HG03108 (cell line): ENCODE measurements at regions not wholly inside any gene's neighbourhood (a gene's known extent, or its start where the extent isn't known, plus 50 kb on each side); places are given as distances from the start of the nearest gene placed in this dataset.

ENCODE experiments used
- ATAC-seq: cut with Tn5 transposase; IDR thresholded peaks from one replicate; pipeline ENCODE4 v1.9.1; 2021; ENCODE audit warnings: moderate library complexity; ENCODE audit not compliant: unreplicated experiment

GRCh38 chr2:5119046-5119445 lies 573.1 kb upstream of the SOX11 start:
- ATAC-seq = no peak

- ATAC-seq = no peak
These were observed 571.1 kb upstream of the SOX11 start for GRCh38 chr2:5121121-5121520.

DNA sequence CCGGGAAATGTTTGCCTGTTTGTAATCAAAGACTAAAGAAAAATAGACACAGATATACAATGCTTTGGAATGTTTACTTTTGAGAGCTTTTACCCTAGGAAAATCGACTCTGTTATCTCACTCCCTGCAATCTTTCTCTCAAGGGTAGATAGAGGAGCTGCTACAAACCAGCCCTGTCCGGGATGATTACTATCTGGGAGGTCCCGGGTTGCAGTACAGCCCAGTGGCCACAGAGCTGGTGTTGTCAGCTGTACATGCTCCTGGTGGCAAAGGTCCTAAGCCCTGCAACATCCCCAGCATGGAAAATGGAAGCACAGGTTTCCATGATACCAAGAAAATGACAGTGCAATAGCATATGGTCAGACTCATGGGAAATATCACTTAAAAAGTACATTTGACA lies 570.5 kb upstream of the SOX11 start:
- no peak for ATAC-seq

GRCh38 chr2:5123582-5124196 lies 568.5 kb upstream of the SOX11 start:
- no peak for ATAC-seq

DNA sequence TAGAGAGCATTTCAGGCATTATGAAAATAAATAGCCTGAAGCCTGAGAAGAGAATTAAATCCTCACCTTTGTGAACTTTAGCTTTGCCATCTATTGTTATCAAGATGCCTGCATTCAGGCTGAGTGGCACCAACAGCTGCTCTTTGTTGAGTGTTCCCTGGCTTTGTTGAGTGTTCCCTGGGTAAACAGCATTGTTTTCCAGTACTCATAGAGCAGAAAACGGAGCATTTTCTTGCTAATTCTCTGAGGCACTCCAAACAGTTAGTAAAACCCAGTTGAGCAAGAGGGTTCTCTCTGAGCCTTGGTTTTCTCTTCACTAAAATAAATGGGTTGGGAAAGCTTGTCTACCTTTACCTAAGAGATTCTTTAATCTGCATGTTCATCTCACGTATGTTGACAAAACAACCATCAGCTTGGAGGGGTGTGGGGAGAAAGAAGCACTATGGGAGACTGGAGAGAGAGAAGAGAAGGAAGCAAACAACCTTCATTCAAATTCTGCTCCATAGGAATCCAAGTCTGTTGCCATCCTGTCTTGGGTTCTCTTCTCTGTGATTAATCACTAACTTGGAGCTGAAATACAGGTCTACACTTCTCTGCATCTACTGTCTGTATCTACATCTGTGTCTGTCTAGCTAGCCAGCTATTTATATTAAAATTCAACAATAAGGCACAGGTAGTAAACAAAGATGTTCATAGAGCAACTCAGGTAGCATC lies 567.0 kb upstream of the SOX11 start:
- no peak for ATAC-seq

GRCh38 chr2:5132281-5132680 lies 559.9 kb upstream of the SOX11 start:
- ATAC-seq = no peak

DNA sequence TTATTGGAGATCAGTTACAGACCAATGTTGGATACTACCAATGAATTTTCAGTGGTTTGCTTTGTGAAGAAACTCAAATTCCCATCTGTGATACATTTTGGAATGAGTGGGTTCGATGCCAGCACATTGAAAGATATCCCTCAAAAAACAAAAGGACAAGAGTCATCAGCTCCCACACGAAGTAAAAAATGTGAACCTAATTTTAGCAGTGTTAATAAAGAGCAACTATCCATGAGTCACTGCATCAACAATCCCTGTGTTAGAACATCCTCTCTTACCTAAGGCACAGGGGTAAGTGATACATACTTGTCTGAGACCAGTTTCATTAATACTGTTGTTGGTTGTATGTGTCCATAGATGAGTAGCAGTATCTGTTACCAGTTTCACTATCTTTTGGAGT lies 551.8 kb upstream of the SOX11 start:
- ATAC-seq = no peak

- no peak for ATAC-seq
These were observed 548.0 kb upstream of the SOX11 start for GRCh38 chr2:5144159-5144558.

DNA sequence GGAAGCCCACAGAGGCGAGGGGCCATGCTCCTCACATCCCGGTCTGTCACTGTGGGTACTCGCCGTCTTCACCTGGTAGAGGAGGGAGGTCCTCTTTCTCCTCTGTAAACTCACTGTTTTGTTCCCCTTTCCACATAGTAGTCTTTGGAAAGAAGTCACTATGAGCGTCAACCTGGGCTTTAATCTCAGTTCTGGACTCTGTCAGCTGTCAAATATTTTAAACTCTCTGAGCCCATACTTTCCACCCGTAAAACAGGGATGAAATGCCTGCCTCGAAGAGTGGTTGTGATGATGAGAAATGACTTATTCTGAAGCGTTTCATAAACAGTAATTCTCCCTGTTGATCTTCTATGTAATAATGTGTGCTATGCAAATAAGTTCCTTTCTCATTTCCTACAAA lies 547.1 kb upstream of the SOX11 start:
- ATAC-seq = no peak

GRCh38 chr2:5145801-5146200 lies 546.4 kb upstream of the SOX11 start:
- no peak for ATAC-seq

DNA sequence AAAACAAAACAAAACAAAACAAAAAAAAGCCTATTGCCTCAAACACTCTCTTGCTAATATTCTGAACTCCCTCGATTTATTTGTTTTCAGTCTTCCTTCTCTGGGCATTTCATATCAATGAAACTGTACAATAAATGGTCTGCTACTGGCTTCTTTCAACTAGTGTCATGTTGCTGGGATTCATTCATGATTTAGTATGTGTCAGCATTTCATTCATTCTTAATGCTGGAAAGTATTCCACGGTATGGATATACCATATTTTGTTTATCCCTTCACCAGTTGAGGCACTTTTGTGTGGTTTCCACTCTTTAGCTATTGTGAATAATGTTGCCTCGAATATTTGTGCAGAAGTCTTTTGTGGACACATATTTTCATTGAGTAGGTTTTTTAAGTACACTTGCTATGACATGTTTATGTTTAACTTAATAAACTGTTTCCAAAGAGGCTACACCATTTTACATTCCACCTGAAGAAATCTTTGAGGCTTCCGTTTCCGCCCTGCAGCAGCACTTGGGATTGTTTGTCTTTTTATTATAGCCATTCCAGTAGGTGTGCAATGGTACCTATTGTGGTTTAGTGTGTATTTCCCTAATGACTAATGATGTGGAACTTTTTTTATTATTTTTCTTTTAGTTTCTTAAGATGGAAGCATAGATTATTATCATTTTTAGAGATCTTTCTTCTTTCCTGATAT lies 543.6 kb upstream of the SOX11 start:
- ATAC-seq = no peak

GRCh38 chr2:5150871-5151270 lies 541.3 kb upstream of the SOX11 start:
- ATAC-seq = no peak

DNA sequence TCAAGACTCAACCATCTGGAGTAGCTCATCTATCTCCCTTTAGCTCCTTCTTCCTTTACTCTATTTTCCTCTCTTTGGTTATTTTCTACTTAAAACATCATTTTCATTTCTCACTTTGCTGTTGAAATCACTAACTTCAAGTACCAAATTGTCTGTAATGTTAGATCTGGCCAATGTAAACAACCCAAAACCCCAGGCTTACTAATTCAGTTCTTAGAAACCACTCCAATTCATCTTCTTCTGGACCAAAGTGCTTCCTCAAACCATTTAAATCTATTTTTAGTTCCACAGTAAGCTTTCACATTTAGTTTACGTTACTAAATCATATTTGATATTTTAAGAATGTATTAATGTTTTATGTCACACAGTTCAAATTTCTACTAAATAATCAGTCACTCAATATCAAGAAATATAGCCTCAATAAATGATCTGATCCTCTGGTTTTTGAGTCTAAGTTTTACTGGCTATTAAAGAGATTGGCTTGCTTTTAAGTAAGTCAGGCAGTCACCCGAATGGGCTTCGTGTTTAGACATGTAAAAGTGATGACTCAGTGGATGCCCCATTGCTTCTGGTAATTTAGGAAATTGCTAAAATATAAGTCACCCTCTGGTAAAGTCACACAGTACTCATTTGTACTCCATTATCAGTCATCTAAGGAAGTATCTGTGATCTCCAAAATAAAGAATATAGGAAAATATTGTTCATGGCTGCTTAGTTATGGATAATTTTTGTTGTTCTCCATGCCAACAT lies 527.2 kb upstream of the SOX11 start:
- no peak for ATAC-seq

DNA sequence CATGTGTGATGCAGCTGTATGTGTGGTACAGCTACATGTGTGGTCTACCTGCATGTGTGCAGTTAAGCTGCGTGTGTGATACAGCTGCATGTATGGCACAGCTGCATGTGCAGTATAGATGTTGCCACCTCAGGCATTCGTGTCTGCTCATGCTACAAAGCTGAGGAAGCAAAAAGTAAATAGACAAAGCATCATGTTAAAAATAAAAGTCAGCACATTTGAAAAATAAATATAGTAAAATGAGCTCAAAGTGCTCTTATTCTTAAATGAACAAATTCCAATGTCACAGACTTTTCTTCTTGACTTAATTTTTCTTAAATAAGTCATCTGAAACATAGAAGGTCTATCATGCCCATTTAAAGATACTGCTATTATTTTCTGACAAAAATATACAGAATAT lies 519.3 kb upstream of the SOX11 start:
- no peak for ATAC-seq

- no peak for ATAC-seq
These were observed 518.2 kb upstream of the SOX11 start for GRCh38 chr2:5173876-5174535.

DNA sequence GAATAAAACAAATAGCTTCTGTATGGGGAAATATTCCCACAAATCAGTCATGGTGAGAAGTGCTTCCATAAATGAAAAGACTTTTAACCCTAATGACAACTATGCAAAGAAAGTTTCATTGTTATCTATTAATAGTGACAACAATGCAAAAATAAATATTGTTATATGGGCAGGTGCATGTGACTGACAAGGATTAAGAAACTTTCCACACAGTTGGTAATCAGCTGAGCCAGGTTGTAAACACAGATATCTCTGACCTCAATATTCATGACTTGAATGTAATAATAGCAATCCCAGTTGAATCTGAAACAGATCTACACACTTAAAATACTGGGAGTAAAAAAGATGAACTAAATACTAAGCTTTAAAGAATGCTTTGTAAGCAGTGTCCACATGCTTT lies 517.0 kb upstream of the SOX11 start:
- ATAC-seq = no peak

- no peak for ATAC-seq
These were observed 515.4 kb upstream of the SOX11 start for GRCh38 chr2:5176764-5177163.

DNA sequence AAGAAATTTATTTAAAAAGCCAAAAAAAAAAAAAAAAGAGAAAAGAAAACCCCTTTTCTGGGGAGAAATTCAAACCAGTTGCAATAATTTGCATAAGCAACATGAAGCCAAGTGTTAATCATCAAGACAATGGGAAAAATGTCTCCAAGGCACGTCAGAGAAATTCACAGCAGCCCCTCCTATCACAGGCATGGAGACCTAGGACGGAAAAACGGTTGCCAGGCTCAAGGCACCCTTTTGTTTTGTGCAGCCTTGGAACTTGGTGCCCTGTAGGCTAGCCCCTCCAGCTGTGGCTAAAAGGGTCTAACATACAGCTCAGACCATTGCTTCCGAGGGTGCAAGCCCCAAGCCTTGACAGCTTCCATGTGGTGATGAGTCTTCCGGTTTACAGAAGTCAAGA lies 509.2 kb upstream of the SOX11 start:
- ATAC-seq = no peak

DNA sequence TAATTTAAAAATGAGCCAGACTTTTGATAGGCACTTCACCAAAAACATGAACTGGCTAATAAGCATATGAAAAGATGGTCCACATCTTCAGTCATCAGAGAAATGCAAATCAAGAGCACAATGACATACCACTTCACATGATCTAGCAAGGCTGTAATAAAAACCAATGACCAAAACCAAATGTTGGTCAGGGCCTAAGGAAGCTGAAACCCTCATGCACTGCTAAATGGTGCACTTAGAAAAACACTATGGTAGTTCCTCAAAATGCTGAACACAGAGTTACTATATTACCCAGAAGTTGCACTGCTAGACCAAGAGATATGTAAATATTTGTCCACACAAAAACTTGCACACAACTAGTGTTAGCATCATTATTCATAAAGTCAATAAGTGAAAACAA lies 504.9 kb upstream of the SOX11 start:
- ATAC-seq = no peak

GRCh38 chr2:5188636-5189035 lies 503.5 kb upstream of the SOX11 start:
- no peak for ATAC-seq

DNA sequence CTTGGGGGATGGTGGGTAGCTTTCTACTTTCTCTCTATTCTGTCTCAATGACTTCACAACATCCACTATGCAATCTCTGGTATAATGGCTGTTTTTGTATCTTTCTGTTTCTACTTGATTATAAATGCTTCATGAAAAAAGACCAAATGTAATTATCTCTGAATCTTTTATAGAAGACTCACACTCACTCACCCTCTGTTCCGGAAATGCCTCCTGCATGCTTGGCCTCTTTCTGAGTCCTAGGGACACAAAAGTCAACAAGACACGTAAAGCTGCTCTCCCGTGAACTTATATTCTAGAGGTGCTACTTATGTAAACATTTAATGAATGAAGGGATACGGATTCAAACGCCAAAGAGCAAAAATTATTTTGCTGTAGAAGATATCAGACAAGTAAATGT lies 502.2 kb upstream of the SOX11 start:
- no peak for ATAC-seq
